Endodermal cell (in vitro differentiated cells): ENCODE measurements at regions not wholly inside any gene's neighbourhood (a gene's known extent, or its start where the extent isn't known, plus 50 kb on each side); places are given as distances from the start of the nearest gene placed in this dataset.

Experiments used
- DNase-seq: peaks from one replicate; pipeline ENCODE4 v3.0.0-alpha.2; 2017
- H3K27ac ChIP-seq: 2 replicates; pipeline ENCODE4 v1.5.1; 2013; ENCODE audit warnings: mild to moderate bottlenecking, low read depth, low read length, moderate library complexity
- H3K27me3 ChIP-seq: 2 replicates; pipeline ENCODE4 v1.6.1; 2013; ENCODE audit warnings: mild to moderate bottlenecking, low read length, moderate library complexity; ENCODE audit not compliant: insufficient read depth, control insufficient read depth, poor library complexity, severe bottlenecking
- H3K36me3 ChIP-seq: 2 replicates; pipeline ENCODE4 v1.7.0; 2013; ENCODE audit warnings: mild to moderate bottlenecking, low read length, moderate library complexity; ENCODE audit not compliant: control insufficient read depth, insufficient read depth
- H3K4me1 ChIP-seq: one replicate; pipeline ENCODE4 v1.7.0; 2013; ENCODE audit warnings: low read length; ENCODE audit not compliant: control insufficient read depth, insufficient read depth
- H3K4me3 ChIP-seq: 2 replicates; pipeline ENCODE4 v1.5.1; 2013; ENCODE audit warnings: mild to moderate bottlenecking, low read length, moderate library complexity
- H3K9ac ChIP-seq: 2 replicates; pipeline ENCODE4 v1.6.1; 2013; ENCODE audit warnings: mild to moderate bottlenecking, low read length, moderate library complexity; ENCODE audit not compliant: poor library complexity, severe bottlenecking; ENCODE audit errors: extremely low read depth
- H3K9me3 ChIP-seq: 2 replicates; pipeline ENCODE4 v1.6.1; 2013; ENCODE audit warnings: mild to moderate bottlenecking, low read length, moderate library complexity; ENCODE audit not compliant: control insufficient read depth
- H3K27ac Mint-ChIP-seq: 2 replicates; pipeline ENCODE4 v1.8.0; 2020; ENCODE audit warnings: mixed read lengths
- H3K27me3 Mint-ChIP-seq: 2 replicates; pipeline ENCODE4 v1.8.0; 2021; ENCODE audit warnings: mild to moderate bottlenecking, mixed read lengths; ENCODE audit not compliant: insufficient read depth
- H3K36me3 Mint-ChIP-seq: 2 replicates; pipeline ENCODE4 v1.8.0; 2020; ENCODE audit warnings: low read depth, mixed read lengths
- H3K4me1 Mint-ChIP-seq: 2 replicates; pipeline ENCODE4 v1.8.0; 2020; ENCODE audit warnings: mixed read lengths
- H3K4me3 Mint-ChIP-seq: 2 replicates; pipeline ENCODE4 v1.8.0; 2020; ENCODE audit warnings: mild to moderate bottlenecking, moderate library complexity, mixed read lengths
- H3K9me3 Mint-ChIP-seq: 2 replicates; pipeline ENCODE4 v1.8.0; 2020; ENCODE audit warnings: mild to moderate bottlenecking, mixed read lengths
- CTCF ChIP-seq: fragments of 200-600 bp; sonication (generic); conservative IDR thresholded peaks from 2 replicates; pipeline ENCODE4 v1.5.0; 2021; ENCODE audit warnings: antibody characterized with exemption, mild to moderate bottlenecking
- WGBS, 2 experiments: methylation state at CpG; one replicate each; pipeline versions ENCODE4 v1.1.5 to v1.1.7; 2013; ENCODE audit warnings: missing lambda C conversion rate in 2 of 2, mixed read lengths in 1 of 2; ENCODE audit not compliant: insufficient coverage in 1 of 2, insufficient read length in 1 of 2; 5-methylcytosine and 5-hydroxymethylcytosine counted together

- Mint-ChIP-seq H3K27me3 (no peaks in the 10 kb centered on the region), H3K4me3 (no peak overlapping the region), H3K9me3 (no peaks in the 10 kb centered on the region), H3K4me1 (no peaks in the 10 kb centered on the region), H3K27ac (no peak overlapping the region), H3K36me3 (no peaks in the 10 kb centered on the region)
- WGBS, 2 experiments: 89 to 93% methylated on average over 6 to 11 of the region's 11 CpGs
- H3K4me3 ChIP-seq: no peak overlapping the region
- no peak overlapping the region for H3K9ac ChIP-seq
- DNase-seq: no peak
- TF ChIP-seq CTCF: no peak
- H3K27ac ChIP-seq: no peak overlapping the region
- H3K9me3 ChIP-seq: no peaks in the 10 kb centered on the region
- no peaks in the 10 kb centered on the region for H3K4me1 ChIP-seq
- no peaks in the 10 kb centered on the region for H3K27me3 ChIP-seq
- no peaks in the 10 kb centered on the region for H3K36me3 ChIP-seq
These were observed 189.8 kb upstream of the SALL3 start for GRCh38 chr18:78789850-78790249.

DNA sequence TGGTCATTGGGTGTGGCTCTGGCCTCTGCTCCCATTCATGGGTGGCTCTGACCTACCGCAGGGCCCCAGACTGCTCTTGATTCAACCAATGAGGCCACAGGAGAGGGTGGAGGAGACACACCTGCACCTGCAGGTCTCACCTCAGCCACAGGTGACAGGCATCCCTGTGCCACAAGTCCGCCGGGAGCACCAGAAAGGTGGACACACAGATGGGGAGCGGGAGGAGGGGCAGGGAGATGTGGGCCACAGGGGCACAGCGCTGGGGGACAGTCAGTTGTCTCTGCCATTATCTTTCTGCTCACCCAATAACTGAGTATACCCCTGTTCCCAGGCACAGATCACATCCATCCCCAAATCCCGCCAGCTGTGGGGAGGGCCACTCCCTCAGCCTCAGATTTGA lies 189.1 kb upstream of the SALL3 start:
- Histone ChIP-seq H3K9me3 (no peaks in the 10 kb centered on the region), H3K4me3 (no peak overlapping the region), H3K27ac (no peak overlapping the region), H3K36me3 (no peaks in the 10 kb centered on the region), H3K27me3 (no peaks in the 10 kb centered on the region), H3K4me1 (no peaks in the 10 kb centered on the region), H3K9ac (no peak overlapping the region)
- no peaks in the 10 kb centered on the region for H3K27me3 Mint-ChIP-seq
- no peaks in the 10 kb centered on the region for H3K9me3 Mint-ChIP-seq
- H3K36me3 Mint-ChIP-seq: no peaks in the 10 kb centered on the region
- no peak overlapping the region for H3K27ac Mint-ChIP-seq
- no peaks in the 10 kb centered on the region for H3K4me1 Mint-ChIP-seq
- DNase-seq: no peak
- TF ChIP-seq CTCF: no peak
- WGBS, 2 experiments: 88 to 100% methylated on average over 1 to 6 of the region's 6 CpGs
- no peak overlapping the region for H3K4me3 Mint-ChIP-seq

GRCh38 chr18:78790960-78791359 lies 188.7 kb upstream of the SALL3 start:
- Histone ChIP-seq H3K9me3 (no peaks in the 10 kb centered on the region), H3K27ac (no peak overlapping the region), H3K4me1 (no peaks in the 10 kb centered on the region), H3K4me3 (no peak overlapping the region), H3K27me3 (no peaks in the 10 kb centered on the region), H3K9ac (no peak overlapping the region), H3K36me3 (no peaks in the 10 kb centered on the region)
- no peak for TF ChIP-seq CTCF
- Mint-ChIP-seq H3K9me3 (no peaks in the 10 kb centered on the region), H3K27ac (no peak overlapping the region), H3K4me3 (no peak overlapping the region), H3K4me1 (no peaks in the 10 kb centered on the region), H3K27me3 (no peaks in the 10 kb centered on the region), H3K36me3 (no peaks in the 10 kb centered on the region)
- DNase-seq: no peak
- WGBS, 2 experiments: 94 to 96% methylated on average over 6 to 11 of the region's 11 CpGs
